ENCODE measurements at regions not wholly inside any gene's neighbourhood (a gene's known extent, or its start where the extent isn't known, plus 50 kb on each side); places are given as distances from the start of the nearest gene placed in this dataset.

GRCh38 chr18:26700728-26701127 lies 152.4 kb upstream of the KCTD1 start:
- DNase-seq (ENCODE audit: low spot score), result no peak
- H3K27ac ChIP-seq, result no peak overlapping the region
- POLR2A ChIA-PET (ENCODE audit: low non-redundant PET), result no interaction called here
- CTCF ChIA-PET, result no interaction called here
- no peak for TF ChIP-seq CTCF (conservative IDR thresholded peaks at IDR 0.05; ENCODE audit: low read depth)

- ChIA-PET POLR2A (ENCODE audit: low non-redundant PET) (no interaction called here), CTCF (no interaction called here)
- TF ChIP-seq CTCF (conservative IDR thresholded peaks at IDR 0.05; ENCODE audit: low read depth), result no peak
- DNase-seq (ENCODE audit: low spot score), result no peak
- no peak overlapping the region for H3K27ac ChIP-seq
These were observed 151.8 kb upstream of the KCTD1 start for GRCh38 chr18:26700201-26700600.

GRCh38 chr18:26697186-26697884 lies 149.0 kb upstream of the KCTD1 start:
- no peak overlapping the region for H3K27ac ChIP-seq
- CTCF ChIA-PET, result no interaction called here
- no peak for TF ChIP-seq CTCF (conservative IDR thresholded peaks at IDR 0.05; ENCODE audit: low read depth)
- POLR2A ChIA-PET (ENCODE audit: low non-redundant PET), result no interaction called here
- DNase-seq (ENCODE audit: low spot score), result no peak

GRCh38 chr18:26696786-26697185 lies 148.4 kb upstream of the KCTD1 start:
- TF ChIP-seq CTCF (conservative IDR thresholded peaks at IDR 0.05; ENCODE audit: low read depth), result no peak
- ChIA-PET POLR2A (ENCODE audit: low non-redundant PET) (no interaction called here), CTCF (interaction anchor here (0.6 kb wide), 1 partner anchor 15 kb away, joined by 3 read pairs; no protein-coding TSS in a partner anchor)
- DNase-seq (ENCODE audit: low spot score), result no peak
- no peak overlapping the region for H3K27ac ChIP-seq

GRCh38 chr18:26696308-26696707 lies 148.0 kb upstream of the KCTD1 start:
- no peak overlapping the region for H3K27ac ChIP-seq
- no peak for TF ChIP-seq CTCF (conservative IDR thresholded peaks at IDR 0.05; ENCODE audit: low read depth)
- CTCF ChIA-PET, result interaction anchor here (0.6 kb wide), 1 partner anchor 16 kb away, joined by 3 read pairs; no protein-coding TSS in a partner anchor
- no peak for DNase-seq (ENCODE audit: low spot score)
- POLR2A ChIA-PET (ENCODE audit: low non-redundant PET), result no interaction called here

GRCh38 chr18:26689226-26689879 lies 141.0 kb upstream of the KCTD1 start:
- H3K27ac ChIP-seq, result no peak overlapping the region
- TF ChIP-seq CTCF (conservative IDR thresholded peaks at IDR 0.05; ENCODE audit: low read depth), result no peak
- CTCF ChIA-PET, result no interaction called here
- no peak for DNase-seq (ENCODE audit: low spot score)
- POLR2A ChIA-PET (ENCODE audit: low non-redundant PET), result no interaction called here
